Natural killer cell (primary cell): ENCODE measurements at regions not wholly inside any gene's neighbourhood (a gene's known extent, or its start where the extent isn't known, plus 50 kb on each side); places are given as distances from the start of the nearest gene placed in this dataset.
"Not testable (repeated sequence)": the region's sequence is repeated elsewhere in the genome, so short reads cannot be mapped to it uniquely, and the experiment has no call there.

Experiments
- ATAC-seq, 3 donors: fragments of 150-1000 bp in 2 of 3; fragments of 200-7000 bp in 1 of 3; cut with Tn5 transposase; 1 replicate in 1 of 3; 2 replicates in 2 of 3; pipeline ENCODE4 v1.10.0; 2021; ENCODE audit warnings: mild to moderate bottlenecking in 2 of 3, moderate library complexity in 2 of 3
- DNase-seq, 2 donors: peaks; one replicate each; pipeline versions ENCODE4 v3.0.0 to v3.0.0-alpha.2; 2013 to 2021; ENCODE audit warnings: mixed read lengths in 1 of 2
- H3K27ac ChIP-seq: one replicate; pipeline ENCODE4 v1.5.1; 2013; ENCODE audit warnings: mild to moderate bottlenecking, low read length
- H3K27me3 ChIP-seq: one replicate; pipeline ENCODE4 v1.6.1; 2013; ENCODE audit warnings: low read length; ENCODE audit not compliant: control insufficient read depth, insufficient read depth
- H3K36me3 ChIP-seq: one replicate; pipeline ENCODE4 v1.6.1; 2013; ENCODE audit warnings: low read length; ENCODE audit not compliant: control insufficient read depth, insufficient read depth
- H3K4me1 ChIP-seq: one replicate; pipeline ENCODE4 v1.6.1; 2013; ENCODE audit warnings: low read length; ENCODE audit not compliant: control insufficient read depth, insufficient read depth
- H3K4me3 ChIP-seq: one replicate; pipeline ENCODE4 v1.5.1; 2013; ENCODE audit warnings: low read length
- H3K9me3 ChIP-seq: one replicate; pipeline ENCODE4 v1.6.1; 2013; ENCODE audit warnings: low read length; ENCODE audit not compliant: control insufficient read depth, insufficient read depth
- H3K27ac Mint-ChIP-seq, 2 donors: one replicate each; pipeline ENCODE4 v1.8.0; 2022; ENCODE audit warnings: mild to moderate bottlenecking in 2 of 2, mixed read lengths in 2 of 2, moderate library complexity in 1 of 2
- H3K27me3 Mint-ChIP-seq, 2 donors: one replicate each; pipeline ENCODE4 v1.8.0; 2022; ENCODE audit warnings: low read depth in 2 of 2, mixed read lengths in 2 of 2
- H3K36me3 Mint-ChIP-seq: one replicate; pipeline ENCODE4 v1.8.0; 2022; ENCODE audit warnings: mixed read lengths
- H3K4me1 Mint-ChIP-seq, 2 donors: one replicate each; pipeline ENCODE4 v1.8.0; 2022; ENCODE audit warnings: mixed read lengths in 2 of 2
- H3K4me3 Mint-ChIP-seq: one replicate; pipeline ENCODE4 v1.8.0; 2022; ENCODE audit warnings: mild to moderate bottlenecking, moderate library complexity, mixed read lengths
- H3K9me3 Mint-ChIP-seq, 2 donors: one replicate each; pipeline ENCODE4 v1.8.0; 2022; ENCODE audit warnings: mixed read lengths in 2 of 2
- CTCF ChIP-seq: fragments of 200-600 bp; IDR thresholded peaks from one replicate; pipeline ENCODE4 v1.8.0; 2022; ENCODE audit warnings: antibody characterized with exemption
- WGBS: methylation state at CpG from one replicate; pipeline ENCODE4 v1.1.7; 2013; ENCODE audit warnings: missing lambda C conversion rate; ENCODE audit not compliant: insufficient coverage; 5-methylcytosine and 5-hydroxymethylcytosine counted together
- intact Hi-C: fragments of 100-400 bp; cut with micrococcal nuclease; formaldehyde crosslinking; loops from one replicate; pipeline ENCODE4 v1.14.2; 2022

GRCh38 chr2:128612628-128613027 lies 294.0 kb upstream of the HS6ST1 start:
- DNase-seq (no peak), ATAC-seq (no peak)
- H3K9me3 Mint-ChIP-seq, result no peaks in the 10 kb centered on the region
- no peaks in the 10 kb centered on the region for H3K27me3 ChIP-seq
- no peaks in the 10 kb centered on the region for H3K4me1 ChIP-seq
- H3K4me3 Mint-ChIP-seq, result no peak overlapping the region
- H3K36me3 Mint-ChIP-seq, result no peaks in the 10 kb centered on the region
- 82% methylated on average over 3 of the region's 3 CpGs for WGBS
- TF ChIP-seq CTCF, result no peak
- H3K27ac ChIP-seq, result no peak overlapping the region
- H3K4me1 Mint-ChIP-seq, result no peaks in the 10 kb centered on the region
- intact Hi-C loops, result no loop called here
- no peak overlapping the region for H3K27ac Mint-ChIP-seq
- no peak overlapping the region for H3K4me3 ChIP-seq
- H3K36me3 ChIP-seq, result no peaks in the 10 kb centered on the region
- no peaks in the 10 kb centered on the region for H3K27me3 Mint-ChIP-seq
- no peaks in the 10 kb centered on the region for H3K9me3 ChIP-seq

- Histone ChIP-seq H3K27me3 (no peaks in the 10 kb centered on the region), H3K4me3 (no peak overlapping the region), H3K9me3 (no peaks in the 10 kb centered on the region), H3K4me1 (no peaks in the 10 kb centered on the region), H3K36me3 (no peaks in the 10 kb centered on the region), H3K27ac (no peak overlapping the region)
- Mint-ChIP-seq H3K27me3 (no peaks in the 10 kb centered on the region), H3K4me1 (no peaks in the 10 kb centered on the region), H3K9me3 (no peaks in the 10 kb centered on the region), H3K4me3 (no peak overlapping the region), H3K27ac (no peak overlapping the region), H3K36me3 (no peaks in the 10 kb centered on the region)
- intact Hi-C loops, result no loop called here
- ATAC-seq (no peak), DNase-seq (no peak)
- WGBS, result 81% methylated on average over 7 of the region's 7 CpGs
- TF ChIP-seq CTCF, result no peak
These were observed 294.7 kb upstream of the HS6ST1 start for GRCh38 chr2:128613351-128613750.

- TF ChIP-seq CTCF, result no peak
- Histone ChIP-seq H3K9me3 (no peaks in the 10 kb centered on the region), H3K4me1 (no peaks in the 10 kb centered on the region), H3K36me3 (no peaks in the 10 kb centered on the region), H3K27me3 (no peaks in the 10 kb centered on the region), H3K27ac (no peak overlapping the region), H3K4me3 (no peak overlapping the region)
- H3K27ac Mint-ChIP-seq, result no peak overlapping the region
- no peak overlapping the region for H3K4me3 Mint-ChIP-seq
- H3K9me3 Mint-ChIP-seq, result no peaks in the 10 kb centered on the region
- H3K27me3 Mint-ChIP-seq, result no peaks in the 10 kb centered on the region
- DNase-seq (no peak), ATAC-seq (no peak)
- intact Hi-C loops, result no loop called here
- no peaks in the 10 kb centered on the region for H3K36me3 Mint-ChIP-seq
- WGBS, result 93% methylated on average over 4 of the region's 4 CpGs
- no peaks in the 10 kb centered on the region for H3K4me1 Mint-ChIP-seq
These were observed 295.2 kb upstream of the HS6ST1 start for GRCh38 chr2:128613876-128614275.

- H3K9me3 ChIP-seq, H3K9me3 Mint-ChIP-seq, DNase-seq, H3K4me1 Mint-ChIP-seq, intact Hi-C loops, H3K27me3 ChIP-seq, H3K27ac ChIP-seq, H3K27me3 Mint-ChIP-seq, H3K4me1 ChIP-seq, ATAC-seq, H3K36me3 ChIP-seq, H3K4me3 Mint-ChIP-seq, H3K27ac Mint-ChIP-seq, H3K36me3 Mint-ChIP-seq, H3K4me3 ChIP-seq: not testable (repeated sequence)
- WGBS, result 98% methylated on average over 4 of the region's 6 CpGs
These were observed 296.2 kb upstream of the HS6ST1 start for GRCh38 chr2:128614907-128615306.
